ENCODE measurements at regions not wholly inside any gene's neighbourhood (a gene's known extent, or its start where the extent isn't known, plus 50 kb on each side); places are given as distances from the start of the nearest gene placed in this dataset.
"Not testable (repeated sequence)": the region's sequence is repeated elsewhere in the genome, so short reads cannot be mapped to it uniquely, and the experiment has no call there.

GRCh38 chr4:127445471-127445870 is 187.3 kb upstream of the INTU start:
- DNase-seq (ENCODE audit: low read depth, low spot score): no peak

GRCh38 chr4:127446427-127446885 is 186.3 kb upstream of the INTU start:
- DNase-seq (ENCODE audit: low read depth, low spot score): no peak

- DNase-seq (ENCODE audit: low read depth, low spot score): no peak
Observed at GRCh38 chr4:127448986-127449385, 183.8 kb upstream of the INTU start.

- no peak for DNase-seq (ENCODE audit: low read depth, low spot score)
Observed at GRCh38 chr4:127449449-127449848, 183.3 kb upstream of the INTU start.

- DNase-seq (ENCODE audit: low read depth, low spot score): no peak
Observed at GRCh38 chr4:127450276-127450675, 182.5 kb upstream of the INTU start.

- DNase-seq (ENCODE audit: low read depth, low spot score): no peak
Observed at GRCh38 chr4:127463883-127464282, 168.9 kb upstream of the INTU start.

GRCh38 chr4:127469542-127469941 is 163.2 kb upstream of the INTU start:
- no peak for DNase-seq (ENCODE audit: low read depth, low spot score)

- DNase-seq (ENCODE audit: low read depth, low spot score): no peak
Observed at GRCh38 chr4:127469959-127470809, 162.6 kb upstream of the INTU start.

- not testable (repeated sequence) for DNase-seq (ENCODE audit: low read depth, low spot score)
Observed at GRCh38 chr4:127478271-127478670, 154.5 kb upstream of the INTU start.

- peak; percentile 63 for DNase-seq (ENCODE audit: low read depth, low spot score)
Observed at GRCh38 chr4:127479031-127479622, 153.6 kb upstream of the INTU start.

- no peak for DNase-seq (ENCODE audit: low read depth, low spot score)
Observed at GRCh38 chr4:127482049-127482448, 150.7 kb upstream of the INTU start.

GRCh38 chr4:127484117-127484516 is 148.6 kb upstream of the INTU start:
- DNase-seq (ENCODE audit: low read depth, low spot score): peak; percentile 50

GRCh38 chr4:127486248-127486647 is 146.5 kb upstream of the INTU start:
- no peak for DNase-seq (ENCODE audit: low read depth, low spot score)

GRCh38 chr4:127491571-127491970 is 141.2 kb upstream of the INTU start:
- DNase-seq (ENCODE audit: low read depth, low spot score): no peak

GRCh38 chr4:127496875-127497274 is 135.9 kb upstream of the INTU start:
- DNase-seq (ENCODE audit: low read depth, low spot score): not testable (repeated sequence)

GRCh38 chr4:127498366-127498765 is 134.4 kb upstream of the INTU start:
- DNase-seq (ENCODE audit: low read depth, low spot score): no peak

- no peak for DNase-seq (ENCODE audit: low read depth, low spot score)
Observed at GRCh38 chr4:127500242-127500641, 132.5 kb upstream of the INTU start.

GRCh38 chr4:127501103-127501502 is 131.7 kb upstream of the INTU start:
- peak; percentile 28 for DNase-seq (ENCODE audit: low read depth, low spot score)

GRCh38 chr4:127503111-127503510 is 129.6 kb upstream of the INTU start:
- DNase-seq (ENCODE audit: low read depth, low spot score): peak; percentile 69

GRCh38 chr4:127505203-127505602 is 127.6 kb upstream of the INTU start:
- peak; percentile 86 for DNase-seq (ENCODE audit: low read depth, low spot score)

GRCh38 chr4:127506283-127506682 is 126.5 kb upstream of the INTU start:
- DNase-seq (ENCODE audit: low read depth, low spot score): no peak

- DNase-seq (ENCODE audit: low read depth, low spot score): no peak
Observed at GRCh38 chr4:127509155-127509554, 123.6 kb upstream of the INTU start.

GRCh38 chr4:127512672-127513071 is 120.1 kb upstream of the INTU start:
- DNase-seq (ENCODE audit: low read depth, low spot score): not testable (repeated sequence)
